SK-N-SH treated with all-trans-retinoic acid at 6 μM for 48 hours (cell line): ENCODE measurements at regions not wholly inside any gene's neighbourhood (a gene's known extent, or its start where the extent isn't known, plus 50 kb on each side); places are given as distances from the start of the nearest gene placed in this dataset.
"Not testable (repeated sequence)": the region's sequence is repeated elsewhere in the genome, so short reads cannot be mapped to it uniquely, and the experiment has no call there.

ENCODE experiments used
- ATAC-seq: fragments of 200-7000 bp; cut with Tn5 transposase; 3 replicates; pipeline ENCODE4 v1.9.1; 2020; ENCODE audit warnings: mild to moderate bottlenecking, moderate library complexity
- ARNTL ChIP-seq: fragments of 450-650 bp; formaldehyde crosslinking; IDR thresholded peaks from 2 replicates; pipeline ENCODE4 v1.5.0; 2020; ENCODE audit warnings: low read depth, mild to moderate bottlenecking, moderate library complexity, borderline replicate concordance
- BACH2 ChIP-seq: fragments of 250-450 bp; sonication (Bioruptor Pico); IDR thresholded peaks from 2 replicates; pipeline ENCODE4 v1.9.0; 2021; ENCODE audit warnings: mild to moderate bottlenecking, borderline replicate concordance
- CREB5 ChIP-seq: fragments of 250-450 bp; sonication (Bioruptor Pico); IDR thresholded peaks from 2 replicates; pipeline ENCODE4 v1.5.1; 2020; ENCODE audit warnings: low read depth, mild to moderate bottlenecking, moderate library complexity
- CSDC2 ChIP-seq: fragments of 250-450 bp; sonication (Bioruptor Pico); IDR thresholded peaks from 2 replicates; pipeline ENCODE4 v1.5.0; 2020; ENCODE audit warnings: mild to moderate bottlenecking, moderate library complexity
- CSRNP3 ChIP-seq: fragments of 250-450 bp; sonication (Bioruptor Pico); IDR thresholded peaks from 2 replicates; pipeline ENCODE4 v1.5.1; 2021; ENCODE audit warnings: mild to moderate bottlenecking, moderate library complexity
- ESRRG ChIP-seq: fragments of 250-450 bp; sonication (Bioruptor Pico); IDR thresholded peaks from 2 replicates; pipeline ENCODE4 v1.6.1; 2021; ENCODE audit warnings: mild to moderate bottlenecking
- GLIS3 ChIP-seq: fragments of 250-450 bp; sonication (Bioruptor Pico); IDR thresholded peaks from 2 replicates; pipeline ENCODE4 v1.5.0; 2020; ENCODE audit warnings: mild to moderate bottlenecking, moderate library complexity
- ISL1 ChIP-seq: fragments of 250-450 bp; sonication (Bioruptor Pico); IDR thresholded peaks from 2 replicates; pipeline ENCODE4 v2.1.2; 2022; ENCODE audit warnings: mild to moderate bottlenecking, moderate library complexity
- OSR1 ChIP-seq: fragments of 250-450 bp; sonication (Bioruptor Pico); IDR thresholded peaks from 2 replicates; pipeline ENCODE4 v1.8.0; 2022; ENCODE audit warnings: moderate library complexity, mild to moderate bottlenecking, inconsistent platforms
- POU6F1 ChIP-seq: fragments of 250-450 bp; sonication (Bioruptor Pico); IDR thresholded peaks from 2 replicates; pipeline ENCODE4 v1.8.0; 2021; ENCODE audit warnings: low read depth, mild to moderate bottlenecking, moderate library complexity, borderline replicate concordance
- PPARA ChIP-seq: fragments of 250-450 bp; sonication (Bioruptor Pico); IDR thresholded peaks from 2 replicates; pipeline ENCODE4 v1.5.0; 2020; ENCODE audit warnings: mild to moderate bottlenecking, borderline replicate concordance
- RARB ChIP-seq: fragments of 250-450 bp; sonication (Bioruptor Pico); IDR thresholded peaks from 2 replicates; pipeline ENCODE4 v1.8.0; 2021; ENCODE audit warnings: mild to moderate bottlenecking, moderate library complexity
- SNAI2 ChIP-seq: fragments of 250-450 bp; sonication (Bioruptor Pico); IDR thresholded peaks from 2 replicates; pipeline ENCODE4 v1.5.0; 2020; ENCODE audit warnings: mild to moderate bottlenecking, moderate library complexity
- TCF4 ChIP-seq: fragments of 250-450 bp; sonication (Bioruptor Pico); IDR thresholded peaks from 2 replicates; pipeline ENCODE4 v1.8.0; 2021; ENCODE audit warnings: mild to moderate bottlenecking, moderate library complexity, borderline replicate concordance
- TOX ChIP-seq: fragments of 250-450 bp; sonication (Bioruptor Pico); IDR thresholded peaks from 2 replicates; pipeline ENCODE4 v1.8.0; 2021; ENCODE audit warnings: mild to moderate bottlenecking, moderate library complexity, borderline replicate concordance
- TSHZ2 ChIP-seq: fragments of 250-450 bp; sonication (Bioruptor Pico); IDR thresholded peaks from 2 replicates; pipeline ENCODE4 v1.5.0; 2020; ENCODE audit warnings: mild to moderate bottlenecking, moderate library complexity
- ZFP3 ChIP-seq: fragments of 250-450 bp; sonication (Bioruptor Pico); IDR thresholded peaks from 2 replicates; pipeline ENCODE4 v1.5.0; 2020; ENCODE audit warnings: mild to moderate bottlenecking, moderate library complexity
- ZFP30 ChIP-seq: fragments of 450-650 bp; formaldehyde crosslinking; IDR thresholded peaks from 2 replicates; pipeline ENCODE4 v1.5.0; 2022; ENCODE audit warnings: mild to moderate bottlenecking, moderate library complexity
- ZNF565 ChIP-seq: fragments of 450-650 bp; formaldehyde crosslinking; conservative IDR thresholded peaks from 2 replicates; pipeline ENCODE4 v1.5.0; 2020; ENCODE audit warnings: low read depth, mild to moderate bottlenecking, moderate library complexity
- ZNF70 ChIP-seq: fragments of 450-650 bp; formaldehyde crosslinking; IDR thresholded peaks from 2 replicates; pipeline ENCODE4 v1.5.0; 2020; ENCODE audit warnings: mild to moderate bottlenecking, moderate library complexity
- ZNF8 ChIP-seq: fragments of 450-650 bp; formaldehyde crosslinking; IDR thresholded peaks from 2 replicates; pipeline ENCODE4 v1.5.0; 2020; ENCODE audit warnings: mild to moderate bottlenecking, moderate library complexity

- TF ChIP-seq ZFP30 (no peak), ZNF8 (CRISPR knock-in tag) (no peak), ISL1 (CRISPR knock-in tag) (no peak), SNAI2 (CRISPR knock-in tag) (no peak), GLIS3 (no peak)
Measured at GRCh38 chr6:125647391-125647790, 102.0 kb upstream of the HEY2 start (continued).

- not testable (repeated sequence) for ATAC-seq
Measured at GRCh38 chr6:125653752-125654151, 95.7 kb upstream of the HEY2 start.

- no peak for ATAC-seq
- no peak for TF ChIP-seq ISL1 (CRISPR knock-in tag)
- TF ChIP-seq RARB (CRISPR knock-in tag), result no peak
- no peak for TF ChIP-seq ESRRG (CRISPR knock-in tag)
- no peak for TF ChIP-seq ZFP3
- TF ChIP-seq TCF4 (CRISPR knock-in tag), result no peak
- TF ChIP-seq POU6F1 (CRISPR knock-in tag), result no peak
- no peak for TF ChIP-seq CREB5 (CRISPR knock-in tag)
- no peak for TF ChIP-seq CSRNP3 (CRISPR knock-in tag)
- no peak for TF ChIP-seq GLIS3
- TF ChIP-seq SNAI2 (CRISPR knock-in tag), result no peak
- TF ChIP-seq ZNF565, result no peak
- no peak for TF ChIP-seq OSR1
- TF ChIP-seq ZFP30, result no peak
- TF ChIP-seq BACH2 (CRISPR knock-in tag), result no peak
- no peak for TF ChIP-seq ZNF8 (CRISPR knock-in tag)
- TF ChIP-seq PPARA (CRISPR knock-in tag), result no peak
- no peak for TF ChIP-seq CSDC2
- TF ChIP-seq TOX (CRISPR knock-in tag), result no peak
Measured at GRCh38 chr6:125655511-125655910, 93.9 kb upstream of the HEY2 start.

GRCh38 chr6:125656287-125656870 is 93.1 kb upstream of the HEY2 start:
- ATAC-seq, result no peak

More at GRCh38 chr6:125656287-125656870, 93.1 kb upstream of the HEY2 start:
- TF ChIP-seq ZFP3 (no peak), TSHZ2 (no peak), SNAI2 (CRISPR knock-in tag) (no peak), ZNF8 (CRISPR knock-in tag) (no peak), CSRNP3 (CRISPR knock-in tag) (no peak), ISL1 (CRISPR knock-in tag) (no peak), GLIS3 (no peak), ESRRG (CRISPR knock-in tag) (no peak), TOX (CRISPR knock-in tag) (no peak), ARNTL (CRISPR knock-in tag) (no peak), ZFP30 (no peak), CSDC2 (no peak), ZNF70 (no peak)
